ENCODE measurements at regions not wholly inside any gene's neighbourhood (a gene's known extent, or its start where the extent isn't known, plus 50 kb on each side); places are given as distances from the start of the nearest gene placed in this dataset.

- DNase-seq, result no peak
Observed at GRCh38 chr10:1968257-1969033, 231.1 kb upstream of the ADARB2 start.

GRCh38 chr10:1966712-1967376 lies 229.5 kb upstream of the ADARB2 start:
- DNase-seq, result no peak

GRCh38 chr10:1964476-1964875 lies 227.2 kb upstream of the ADARB2 start:
- no peak for DNase-seq

GRCh38 chr10:1963341-1963740 lies 226.0 kb upstream of the ADARB2 start:
- DNase-seq, result no peak

GRCh38 chr10:1961989-1962388 lies 224.7 kb upstream of the ADARB2 start:
- DNase-seq, result no peak

- no peak for DNase-seq
Observed at GRCh38 chr10:1960982-1961381, 223.7 kb upstream of the ADARB2 start.

GRCh38 chr10:1957057-1957456 lies 219.7 kb upstream of the ADARB2 start:
- DNase-seq, result peak; percentile 52

- no peak for DNase-seq
Observed at GRCh38 chr10:1954300-1954699, 217.0 kb upstream of the ADARB2 start.

GRCh38 chr10:1952126-1953095 lies 215.1 kb upstream of the ADARB2 start:
- no peak for DNase-seq

- DNase-seq, result no peak
Observed at GRCh38 chr10:1950803-1951495, 213.6 kb upstream of the ADARB2 start.

GRCh38 chr10:1947464-1948003 lies 210.2 kb upstream of the ADARB2 start:
- no peak for DNase-seq

GRCh38 chr10:1944487-1944886 lies 207.2 kb upstream of the ADARB2 start:
- no peak for DNase-seq

GRCh38 chr10:1942478-1942877 lies 205.2 kb upstream of the ADARB2 start:
- no peak for DNase-seq

- DNase-seq, result peak; percentile 81
Observed at GRCh38 chr10:1939016-1939415, 201.7 kb upstream of the ADARB2 start.

GRCh38 chr10:1938317-1938716 lies 201.0 kb upstream of the ADARB2 start:
- peak; percentile 75 for DNase-seq

- DNase-seq, result no peak
Observed at GRCh38 chr10:1935912-1936311, 198.6 kb upstream of the ADARB2 start.

- DNase-seq, result no peak
Observed at GRCh38 chr10:1933215-1933614, 195.9 kb upstream of the ADARB2 start.

- DNase-seq, result no peak
Observed at GRCh38 chr10:1932692-1933094, 195.4 kb upstream of the ADARB2 start.

- no peak for DNase-seq
Observed at GRCh38 chr10:1928606-1929005, 191.3 kb upstream of the ADARB2 start.

- DNase-seq, result no peak
Observed at GRCh38 chr10:1923998-1924397, 186.7 kb upstream of the ADARB2 start.

- DNase-seq, result no peak
Observed at GRCh38 chr10:1923586-1923985, 186.3 kb upstream of the ADARB2 start.

- no peak for DNase-seq
Observed at GRCh38 chr10:1920941-1921340, 183.6 kb upstream of the ADARB2 start.

Measured in KG1 (cell line).